ENCODE measurements at regions not wholly inside any gene's neighbourhood (a gene's known extent, or its start where the extent isn't known, plus 50 kb on each side); places are given as distances from the start of the nearest gene placed in this dataset.

DNA sequence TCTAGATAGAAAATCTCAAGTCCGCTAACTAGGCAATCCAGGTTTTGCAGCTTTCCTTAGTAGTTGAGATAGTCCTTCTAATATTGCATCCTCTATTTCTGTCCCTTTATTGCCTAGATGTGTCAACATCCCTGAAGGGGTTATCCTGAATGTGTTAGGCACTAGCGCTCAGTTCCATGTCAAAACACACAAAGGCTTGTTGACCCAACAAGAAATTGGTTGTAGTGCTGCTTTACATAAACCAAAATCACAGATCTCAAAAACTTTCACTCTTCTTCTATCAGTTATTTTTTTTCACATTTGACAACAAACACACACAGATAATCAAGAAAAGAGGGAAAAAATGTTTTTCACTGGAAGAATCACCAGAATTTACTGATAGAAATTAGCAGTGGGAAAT, 51.4 kb upstream of the SOX2 start:
- no peak for DNase-seq (ENCODE audit: low spot score)
- intact Hi-C loops (cut with DNase I), result no loop called here

- DNase-seq (ENCODE audit: low spot score), result no peak
- intact Hi-C loops (cut with DNase I), result no loop called here
Observed at GRCh38 chr3:181637456-181637855, 74.3 kb upstream of the SOX2 start.

GRCh38 chr3:181637056-181637455, 74.7 kb upstream of the SOX2 start:
- no peak for DNase-seq (ENCODE audit: low spot score)
- intact Hi-C loops (cut with DNase I), result no loop called here

GRCh38 chr3:181635141-181635540, 76.6 kb upstream of the SOX2 start:
- intact Hi-C loops (cut with DNase I), result no loop called here
- DNase-seq (ENCODE audit: low spot score), result no peak

DNA sequence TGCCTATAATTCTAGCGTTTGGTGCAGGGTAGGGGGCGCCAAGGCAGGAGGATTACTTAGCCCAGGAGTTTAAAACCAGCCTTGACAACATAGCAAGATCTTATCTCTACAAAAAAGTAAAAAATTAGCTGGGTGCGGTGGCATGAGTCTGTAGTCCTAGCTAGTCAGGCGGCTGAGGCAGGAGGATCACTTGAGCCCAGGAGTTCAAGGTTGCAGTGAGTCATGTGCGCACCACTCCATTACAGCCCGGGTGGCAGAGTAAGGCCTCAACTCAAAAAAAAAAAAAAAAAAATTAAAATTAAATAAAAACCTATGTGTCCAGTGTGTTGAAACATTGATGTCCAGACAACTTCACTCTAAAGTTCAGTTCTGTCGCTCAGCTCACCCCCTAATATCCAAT, 78.2 kb upstream of the SOX2 start:
- no peak for DNase-seq (ENCODE audit: low spot score)

GRCh38 chr3:181631901-181632300, 79.8 kb upstream of the SOX2 start:
- no peak for DNase-seq (ENCODE audit: low spot score)
- intact Hi-C loops (cut with DNase I), result no loop called here

More for the DNA sequence above, 78.2 kb upstream of the SOX2 start:
- intact Hi-C loops (cut with DNase I), result no loop called here

DNA sequence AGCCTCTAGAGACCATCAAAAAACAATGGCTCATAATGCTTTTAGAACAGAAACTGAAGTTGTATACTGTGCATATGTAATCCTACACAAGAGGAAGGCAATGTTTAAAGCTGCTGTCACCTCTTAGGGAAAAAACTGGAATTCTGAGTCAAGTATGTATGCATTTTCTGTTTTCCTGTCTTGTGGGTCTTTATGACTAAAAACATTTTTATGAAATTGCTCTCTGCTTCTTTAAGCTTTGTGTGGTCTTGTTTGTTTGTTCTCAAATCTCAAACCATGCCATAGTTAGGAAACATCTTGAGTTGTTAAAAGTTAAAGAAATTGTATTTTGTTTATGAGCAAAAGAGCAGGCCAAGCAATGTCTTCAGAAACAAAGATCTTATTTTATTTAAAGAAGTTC, 80.9 kb upstream of the SOX2 start:
- DNase-seq (ENCODE audit: low spot score), result no peak
- intact Hi-C loops (cut with DNase I), result no loop called here

GRCh38 chr3:181629711-181630110, 82.0 kb upstream of the SOX2 start:
- no peak for DNase-seq (ENCODE audit: low spot score)
- intact Hi-C loops (cut with DNase I), result no loop called here

GRCh38 chr3:181629029-181629428, 82.7 kb upstream of the SOX2 start:
- intact Hi-C loops (cut with DNase I), result no loop called here
- DNase-seq (ENCODE audit: low spot score), result no peak

DNA sequence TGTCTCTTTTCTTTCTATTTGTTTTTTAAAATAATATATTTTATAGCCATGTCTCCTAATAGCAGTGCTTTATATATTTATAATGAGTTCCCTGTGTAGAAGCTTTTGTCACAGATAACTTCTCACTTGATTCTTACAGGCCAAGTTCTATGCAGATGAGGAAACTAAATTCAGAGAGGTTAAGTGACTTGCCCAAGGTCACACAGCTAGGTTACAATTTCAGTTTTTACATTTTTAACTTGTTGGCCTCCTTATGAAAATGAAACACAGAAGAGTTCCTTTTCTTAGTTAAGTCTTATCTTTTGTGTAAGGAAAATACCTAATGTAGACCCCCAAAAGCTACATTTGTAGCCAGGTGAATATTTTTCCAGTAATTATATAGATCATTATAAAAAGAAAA, 83.3 kb upstream of the SOX2 start:
- intact Hi-C loops (cut with DNase I), result no loop called here
- DNase-seq (ENCODE audit: low spot score), result no peak

GRCh38 chr3:181626036-181626435, 85.7 kb upstream of the SOX2 start:
- intact Hi-C loops (cut with DNase I), result no loop called here

GRCh38 chr3:181623924-181624694, 87.6 kb upstream of the SOX2 start:
- no peak for DNase-seq (ENCODE audit: low spot score)
- intact Hi-C loops (cut with DNase I), result no loop called here

More at GRCh38 chr3:181626036-181626435, 85.7 kb upstream of the SOX2 start:
- no peak for DNase-seq (ENCODE audit: low spot score)

GRCh38 chr3:181622365-181622764, 89.4 kb upstream of the SOX2 start:
- no peak for DNase-seq (ENCODE audit: low spot score)
- intact Hi-C loops (cut with DNase I), result no loop called here

DNA sequence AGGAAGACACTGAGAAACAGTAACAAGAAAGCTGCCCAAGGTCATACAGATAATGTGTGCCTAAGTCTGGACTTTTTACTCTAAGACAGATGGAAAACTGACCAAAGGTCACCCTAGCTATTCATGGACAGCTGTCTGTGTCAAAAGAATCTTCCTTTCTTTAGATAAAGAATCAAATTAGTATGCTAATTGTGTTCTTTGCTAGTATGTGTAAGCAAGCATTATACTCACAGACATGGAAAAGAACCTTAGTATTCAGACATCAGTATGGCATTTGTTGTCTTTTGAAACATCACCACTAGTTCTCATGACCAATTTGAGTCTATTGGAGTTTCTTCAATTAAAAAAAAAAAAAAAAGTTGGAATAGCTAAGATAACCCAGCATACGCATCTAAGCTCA, 91.8 kb upstream of the SOX2 start:
- no peak for DNase-seq (ENCODE audit: low spot score)
- intact Hi-C loops (cut with DNase I), result no loop called here

DNA sequence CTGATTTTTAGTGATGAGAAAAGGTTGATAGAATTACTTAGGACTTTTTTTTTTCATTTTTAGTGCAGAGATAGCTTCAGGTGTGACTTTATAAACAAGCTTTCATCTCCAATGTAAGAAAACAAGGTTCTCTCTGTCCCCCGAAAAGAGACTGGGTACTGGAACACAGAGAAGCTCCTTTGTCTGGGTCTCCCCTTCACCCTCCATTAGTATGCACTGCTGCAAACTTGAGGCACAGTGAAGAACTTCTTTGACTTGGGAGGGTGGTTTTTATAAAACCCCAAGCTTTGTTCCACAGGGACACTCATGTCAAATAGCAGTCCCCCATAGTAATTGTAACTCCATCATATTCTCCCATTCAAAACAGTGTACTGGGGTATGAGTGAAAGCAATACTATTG, 93.5 kb upstream of the SOX2 start:
- no peak for DNase-seq (ENCODE audit: low spot score)
- intact Hi-C loops (cut with DNase I), result no loop called here

DNA sequence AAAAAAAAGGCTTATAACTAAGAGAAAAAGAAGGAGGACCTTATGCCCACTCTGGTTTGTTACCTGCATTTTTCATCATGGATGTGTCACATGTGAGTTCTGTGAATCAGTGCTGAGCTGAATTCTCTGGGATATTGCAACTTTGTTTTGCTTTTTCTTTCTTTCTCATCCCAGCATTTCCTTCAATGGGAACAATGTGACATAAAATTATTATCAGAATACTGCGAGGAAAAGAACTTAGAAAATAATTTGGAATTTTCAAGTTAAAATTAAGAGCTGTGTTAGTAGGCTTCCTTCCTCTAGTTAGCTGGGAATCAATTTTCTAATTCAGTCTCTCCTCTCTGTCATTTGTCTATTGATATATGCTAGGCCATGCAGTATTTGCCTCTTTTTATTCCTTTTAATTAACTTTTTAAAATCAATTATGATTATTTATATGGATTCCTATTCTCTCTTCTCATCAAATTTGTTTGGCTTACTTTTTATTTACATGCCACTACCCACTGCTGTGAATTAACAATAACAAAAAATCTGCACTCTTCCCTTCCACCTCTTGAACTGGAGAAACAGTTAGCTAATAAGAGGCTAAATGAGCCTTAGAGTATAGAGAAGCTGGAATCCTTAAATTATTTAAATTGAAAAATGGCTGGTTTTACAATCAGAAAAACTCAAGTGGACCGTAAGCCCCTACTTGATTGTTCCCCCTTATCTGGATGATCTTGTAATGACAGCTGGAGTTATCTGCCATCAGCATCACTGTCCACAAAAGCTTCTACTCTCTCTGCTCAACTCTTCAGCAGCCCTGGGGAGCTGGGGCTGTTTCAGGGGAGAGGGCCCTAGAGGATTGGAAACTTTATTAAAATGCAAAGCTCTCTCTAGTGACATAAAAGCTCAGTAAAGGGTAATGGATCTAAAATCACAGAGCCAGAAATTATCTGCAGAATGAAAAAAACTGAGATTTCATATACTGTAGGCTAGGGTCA, 95.3 kb upstream of the SOX2 start:
- DNase-seq (ENCODE audit: low spot score), result no peak
- intact Hi-C loops (cut with DNase I), result no loop called here

DNA sequence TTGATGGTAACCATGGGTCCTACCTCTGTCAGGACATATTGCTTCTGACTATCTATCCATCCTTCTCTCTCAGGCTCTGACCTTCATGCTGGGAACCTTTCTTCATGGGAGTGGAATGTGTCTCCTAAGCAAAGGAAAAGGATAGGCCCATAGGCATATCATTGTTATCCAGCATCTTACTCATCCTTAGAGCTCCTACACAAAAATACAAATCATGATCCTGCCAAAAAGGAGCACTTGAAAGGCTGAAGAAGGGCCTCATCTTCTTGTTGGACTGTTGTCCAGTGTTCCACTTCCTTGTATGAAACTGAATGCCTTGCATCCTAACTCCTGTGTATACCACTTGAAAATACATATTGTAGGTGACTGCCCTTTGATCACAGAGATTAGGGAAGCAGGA, 96.1 kb upstream of the SOX2 start:
- no peak for DNase-seq (ENCODE audit: low spot score)
- intact Hi-C loops (cut with DNase I), result no loop called here

DNA sequence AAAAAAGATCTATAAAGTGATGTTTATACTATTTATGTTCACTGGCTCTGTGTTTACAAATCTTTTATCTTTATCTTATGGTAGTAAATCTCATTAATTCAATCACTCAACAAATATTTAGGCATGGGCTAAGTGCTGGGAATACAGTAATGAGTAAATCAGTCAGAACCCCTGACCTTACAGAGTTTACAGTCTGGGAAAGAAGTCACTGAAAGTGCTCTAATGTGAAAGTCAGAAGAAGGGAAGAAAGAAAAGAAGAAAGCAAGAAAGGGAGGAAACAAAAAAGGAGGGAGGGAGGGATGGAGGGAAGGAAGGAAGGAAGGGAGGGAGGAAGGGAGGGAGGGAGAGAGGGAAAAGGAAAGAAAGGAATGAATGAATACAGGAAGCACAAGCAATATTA, 96.8 kb upstream of the SOX2 start:
- intact Hi-C loops (cut with DNase I), result no loop called here
- no peak for DNase-seq (ENCODE audit: low spot score)

DNA sequence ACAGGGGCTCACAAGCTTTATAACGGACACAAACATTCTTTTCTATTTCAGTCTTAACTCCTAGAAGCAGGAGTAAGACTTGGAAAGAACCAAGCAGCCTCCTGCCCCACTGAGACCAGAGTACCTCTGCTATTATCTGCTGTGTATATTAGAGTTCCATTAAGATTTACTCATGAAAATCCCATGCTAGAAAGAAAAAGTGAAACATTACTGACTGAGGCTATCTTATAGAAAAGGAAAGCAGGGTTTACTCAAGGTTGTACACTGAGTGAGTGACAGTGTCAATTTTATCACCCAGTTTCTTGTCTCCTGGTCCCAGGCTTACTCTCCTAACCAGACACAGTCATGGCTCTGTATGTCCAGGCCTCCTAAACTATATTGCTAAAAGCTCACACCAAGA, 97.9 kb upstream of the SOX2 start:
- intact Hi-C loops (cut with DNase I), result no loop called here
- DNase-seq (ENCODE audit: low spot score), result no peak

DNA sequence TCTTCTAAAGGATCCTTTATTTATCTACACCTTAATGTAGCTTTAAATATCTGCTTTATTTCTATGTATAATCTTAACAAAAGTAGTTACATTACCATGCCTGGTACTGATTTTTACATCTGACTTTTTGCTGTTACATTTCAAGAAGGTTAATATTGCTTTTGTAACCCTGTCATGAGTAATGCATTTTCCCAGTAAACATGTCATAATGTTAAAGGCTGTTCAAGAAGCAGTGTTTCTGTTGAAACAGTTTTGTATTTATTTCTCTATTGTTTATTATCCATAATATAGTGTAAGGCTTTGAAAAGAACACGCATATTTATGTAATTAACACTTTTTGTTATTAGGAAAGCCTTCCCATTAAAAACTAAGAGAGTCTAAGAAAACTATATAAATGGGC, 98.5 kb upstream of the SOX2 start:
- DNase-seq (ENCODE audit: low spot score), result no peak
- intact Hi-C loops (cut with DNase I), result no loop called here

- intact Hi-C loops (cut with DNase I), result no loop called here
- DNase-seq (ENCODE audit: low spot score), result no peak
Observed at GRCh38 chr3:181610973-181611265, 100.8 kb upstream of the SOX2 start.
